IPS-20b (cell line): ENCODE measurements at regions not wholly inside any gene's neighbourhood (a gene's known extent, or its start where the extent isn't known, plus 50 kb on each side); places are given as distances from the start of the nearest gene placed in this dataset.

Source experiments
- H3K27ac ChIP-seq: one replicate; pipeline ENCODE4 v1.5.1; 2013; ENCODE audit warnings: low read length
- H3K27me3 ChIP-seq: 2 replicates; pipeline ENCODE4 v1.6.1; 2013; ENCODE audit warnings: mild to moderate bottlenecking, low read length, inconsistent platforms; ENCODE audit not compliant: insufficient read depth
- H3K36me3 ChIP-seq: 2 replicates; pipeline ENCODE4 v1.6.1; 2013; ENCODE audit warnings: low read depth, mild to moderate bottlenecking, inconsistent platforms, low read length, moderate library complexity; ENCODE audit not compliant: insufficient read depth
- H3K4me1 ChIP-seq: 2 replicates; pipeline ENCODE4 v1.6.1; 2013; ENCODE audit warnings: mild to moderate bottlenecking, control low read depth, inconsistent platforms, low read length, moderate library complexity; ENCODE audit not compliant: insufficient read depth
- H3K4me3 ChIP-seq: 2 replicates; pipeline ENCODE4 v1.5.1; 2013; ENCODE audit warnings: mild to moderate bottlenecking, low read length, inconsistent platforms
- H3K9ac ChIP-seq: 2 replicates; pipeline ENCODE4 v1.6.1; 2013; ENCODE audit warnings: low read depth, mild to moderate bottlenecking, inconsistent platforms, low read length, moderate library complexity
- H3K9me3 ChIP-seq: 2 replicates; pipeline ENCODE4 v1.6.1; 2013; ENCODE audit warnings: mild to moderate bottlenecking, low read depth, low read length, inconsistent platforms; ENCODE audit not compliant: insufficient read depth

DNA sequence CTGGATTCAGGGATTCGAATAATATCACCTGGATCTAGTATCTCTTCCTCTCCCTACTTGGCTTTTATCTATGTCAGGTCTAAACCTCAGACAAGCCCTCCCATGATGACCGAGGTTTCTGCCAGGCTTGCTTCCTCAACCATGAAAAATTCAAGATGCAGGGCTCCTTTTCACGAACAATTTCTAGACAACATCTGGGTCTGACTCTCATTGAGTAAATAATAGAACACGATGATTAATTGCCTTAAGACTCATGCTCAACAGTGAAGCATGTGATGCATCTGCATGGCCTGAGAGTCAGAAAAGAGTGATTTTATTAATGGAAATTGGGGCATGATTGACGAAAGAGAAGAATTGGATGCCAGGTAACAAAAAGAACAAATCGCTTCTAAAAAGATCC is 277.2 kb upstream of the ZNF608 start:
- H3K36me3 ChIP-seq: no peaks in the 10 kb centered on the region
- no peaks in the 10 kb centered on the region for H3K9me3 ChIP-seq
- no peak overlapping the region for H3K27ac ChIP-seq
- no peak overlapping the region for H3K4me3 ChIP-seq
- no peaks in the 10 kb centered on the region for H3K27me3 ChIP-seq
- no peak overlapping the region for H3K9ac ChIP-seq
- no peaks in the 10 kb centered on the region; the same call in 1 of the 2 replicates for H3K4me1 ChIP-seq

DNA sequence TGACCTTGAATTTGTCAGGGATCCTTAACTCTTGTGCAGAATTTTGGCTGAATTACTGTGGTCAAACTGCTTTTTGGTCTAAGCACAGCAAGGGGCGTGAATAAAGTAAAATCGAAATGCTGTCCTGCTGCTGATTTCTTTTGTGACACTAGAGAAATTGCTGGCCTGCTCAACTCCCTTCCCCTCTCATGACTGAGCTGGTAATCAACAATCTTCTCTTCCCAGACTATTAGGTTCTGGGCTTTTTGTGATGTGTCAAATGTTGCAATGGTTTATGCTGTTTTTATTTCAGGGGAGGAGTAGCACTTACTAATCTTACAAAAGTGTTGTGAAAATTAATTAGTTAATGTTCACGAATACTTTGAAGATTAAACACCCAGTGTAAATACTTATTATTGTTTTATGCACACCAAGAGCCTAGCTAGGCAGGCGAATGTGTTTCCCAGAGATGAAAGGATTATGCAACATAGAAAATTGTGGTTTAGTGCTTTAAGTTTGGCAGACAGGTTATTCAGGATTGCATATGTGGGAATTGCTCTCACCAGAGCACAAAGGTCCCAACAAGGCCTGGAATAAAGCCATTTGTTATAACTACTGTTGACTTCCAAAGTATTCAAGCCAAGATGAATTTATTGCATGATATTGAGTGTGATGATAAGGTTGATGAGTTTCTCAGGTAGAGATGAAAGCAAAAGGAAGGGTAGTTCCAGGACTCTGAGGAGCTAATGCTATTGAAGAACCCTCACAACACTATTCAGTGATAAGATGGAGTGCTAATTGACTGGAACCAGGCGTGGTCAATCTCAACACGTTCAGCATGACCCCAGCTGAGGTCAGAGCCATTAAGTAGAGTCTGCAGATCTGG is 280.7 kb upstream of the ZNF608 start:
- Histone ChIP-seq H3K4me3 (no peak overlapping the region), H3K27ac (no peak overlapping the region), H3K9ac (no peak overlapping the region), H3K9me3 (no peaks in the 10 kb centered on the region), H3K27me3 (no peaks in the 10 kb centered on the region), H3K36me3 (no peaks in the 10 kb centered on the region), H3K4me1 (no peaks in the 10 kb centered on the region; the same call in none of the 2 replicates)

DNA sequence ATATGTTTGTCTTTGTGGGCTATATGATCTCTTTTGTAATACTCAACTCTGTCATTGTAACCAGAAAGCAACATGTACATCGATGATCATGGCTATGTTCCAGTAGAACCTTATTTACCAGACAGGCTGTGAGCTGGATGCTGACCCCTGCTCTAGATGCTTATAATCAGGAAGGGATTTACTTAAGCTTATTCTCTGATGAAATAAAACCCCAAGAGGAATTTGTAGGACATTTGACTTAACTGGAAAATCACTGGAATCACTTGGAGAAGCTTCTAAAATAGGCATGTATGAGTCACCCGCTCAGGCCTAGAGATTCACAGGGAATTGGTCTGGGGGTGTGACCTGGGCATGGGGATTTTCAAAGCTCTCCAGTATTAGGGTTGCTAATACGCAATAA is 285.8 kb upstream of the ZNF608 start:
- Histone ChIP-seq H3K4me1 (no peaks in the 10 kb centered on the region; the same call in none of the 2 replicates), H3K27ac (no peak overlapping the region), H3K4me3 (no peak overlapping the region), H3K9me3 (no peaks in the 10 kb centered on the region), H3K27me3 (no peaks in the 10 kb centered on the region), H3K36me3 (no peaks in the 10 kb centered on the region), H3K9ac (no peak overlapping the region)

DNA sequence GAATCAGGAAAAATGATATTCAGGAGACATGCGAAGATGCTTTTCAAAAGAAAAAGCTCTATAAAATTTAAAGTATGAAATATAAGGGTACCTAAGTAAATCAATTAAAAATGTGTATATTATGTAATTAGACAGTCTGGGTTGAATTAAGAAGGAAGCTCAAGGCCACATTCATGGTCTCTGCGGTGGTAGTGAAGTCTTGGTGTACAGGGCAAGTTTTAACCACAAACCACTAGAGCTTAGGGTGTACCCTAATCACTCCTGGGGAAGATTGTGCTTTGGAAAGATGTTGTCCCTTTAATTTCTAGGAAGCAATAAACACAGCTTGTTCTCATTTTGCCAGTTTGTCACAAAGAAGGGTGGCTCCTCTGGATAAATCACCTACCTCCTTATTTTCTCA is 287.2 kb upstream of the ZNF608 start:
- Histone ChIP-seq H3K27ac (no peak overlapping the region), H3K4me1 (no peaks in the 10 kb centered on the region; the same call in 1 of the 2 replicates), H3K4me3 (no peak overlapping the region), H3K36me3 (no peaks in the 10 kb centered on the region), H3K9ac (no peak overlapping the region), H3K9me3 (no peaks in the 10 kb centered on the region), H3K27me3 (no peaks in the 10 kb centered on the region)

DNA sequence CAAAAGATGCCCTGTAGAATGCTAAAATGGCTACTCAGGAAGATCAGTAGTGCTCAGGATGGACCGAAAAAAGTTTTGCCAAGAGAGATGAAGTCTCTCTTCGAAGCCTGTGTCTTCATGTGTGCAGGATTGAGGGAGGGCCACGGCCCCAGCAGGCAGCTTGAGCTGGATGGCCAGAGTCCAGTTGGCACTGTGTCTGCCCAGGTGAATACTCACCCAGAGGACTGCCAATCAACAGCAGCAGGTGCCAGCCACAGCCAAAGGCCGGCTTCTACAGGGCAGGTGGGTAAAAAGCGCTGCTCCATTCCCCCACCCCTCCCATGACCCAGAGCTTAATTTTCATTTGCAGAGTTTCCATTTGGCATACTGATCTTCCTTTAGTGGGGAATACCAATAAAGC is 287.9 kb upstream of the ZNF608 start:
- H3K4me3 ChIP-seq: no peak overlapping the region
- no peaks in the 10 kb centered on the region for H3K9me3 ChIP-seq
- H3K4me1 ChIP-seq: no peaks in the 10 kb centered on the region; the same call in 1 of the 2 replicates
- no peak overlapping the region for H3K27ac ChIP-seq
- H3K36me3 ChIP-seq: no peaks in the 10 kb centered on the region
- H3K9ac ChIP-seq: no peak overlapping the region
- H3K27me3 ChIP-seq: no peaks in the 10 kb centered on the region

DNA sequence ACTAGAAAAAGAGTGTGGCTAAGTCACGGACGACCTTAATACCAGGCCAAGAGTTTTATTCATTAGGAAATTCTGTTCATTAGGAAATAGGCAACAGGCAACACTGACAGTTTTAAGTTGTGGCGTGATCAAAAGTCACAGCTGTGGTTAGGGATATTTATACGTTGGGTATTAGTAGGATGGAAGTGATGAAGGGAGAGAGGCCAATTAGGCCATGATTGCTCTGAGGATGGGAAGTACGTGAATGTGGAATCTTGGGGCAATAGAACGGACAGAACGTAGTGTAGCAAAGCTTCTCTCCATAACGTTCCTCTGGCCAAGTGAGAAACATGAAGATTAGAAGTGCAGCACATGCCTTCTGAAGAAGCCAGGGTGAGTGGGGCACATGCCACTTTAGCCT is 290.1 kb upstream of the ZNF608 start:
- Histone ChIP-seq H3K4me1 (peaks cover 7% of the 10 kb centered on the region), H3K4me3 (no peak overlapping the region), H3K9ac (no peak overlapping the region), H3K9me3 (no peaks in the 10 kb centered on the region), H3K27ac (no peak overlapping the region), H3K36me3 (no peaks in the 10 kb centered on the region), H3K27me3 (no peaks in the 10 kb centered on the region)

DNA sequence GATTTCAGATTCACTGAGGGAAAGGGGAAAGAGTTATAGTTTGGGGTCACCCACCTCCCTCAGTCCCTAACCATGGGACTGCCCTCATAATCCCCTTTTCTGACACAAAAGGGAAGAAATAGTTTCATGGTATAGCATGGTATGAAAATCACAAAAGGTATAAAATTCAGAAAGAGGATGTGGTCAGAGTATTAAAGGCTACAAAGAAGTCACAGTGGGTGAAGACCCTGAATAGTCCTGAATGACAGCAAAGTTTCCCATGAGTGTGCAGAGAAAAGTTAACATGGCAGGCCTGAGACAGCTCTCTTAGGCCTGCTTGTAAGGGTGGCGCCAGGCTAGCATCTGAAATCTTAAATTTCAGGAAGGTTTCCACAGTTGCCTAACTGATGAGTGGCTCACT is 290.6 kb upstream of the ZNF608 start:
- Histone ChIP-seq H3K36me3 (no peaks in the 10 kb centered on the region), H3K9ac (no peak overlapping the region), H3K9me3 (no peaks in the 10 kb centered on the region), H3K4me3 (no peak overlapping the region), H3K27ac (no peak overlapping the region), H3K4me1 (peaks cover 13% of the 10 kb centered on the region), H3K27me3 (no peaks in the 10 kb centered on the region)

DNA sequence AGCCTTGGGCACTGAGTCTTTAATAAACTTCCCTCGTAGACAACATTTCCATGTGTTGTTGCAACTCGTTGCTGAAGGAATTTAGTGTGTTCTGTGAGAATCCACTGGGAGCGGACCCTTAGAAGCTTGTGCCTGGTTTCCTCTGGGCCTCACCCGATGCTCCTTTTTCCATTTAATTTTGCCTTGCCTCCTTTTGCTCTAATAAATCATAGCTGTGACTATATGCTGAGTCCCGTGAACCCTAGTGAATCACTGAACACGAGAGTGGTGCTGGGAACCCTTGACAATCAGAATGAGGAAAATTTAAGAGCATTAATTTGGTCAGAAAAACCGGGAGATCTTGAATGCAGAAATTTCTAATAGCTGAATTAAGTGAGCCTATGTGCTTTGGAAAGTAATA is 291.1 kb upstream of the ZNF608 start:
- Histone ChIP-seq H3K27ac (no peak overlapping the region), H3K4me3 (no peak overlapping the region), H3K36me3 (no peaks in the 10 kb centered on the region), H3K9ac (no peak overlapping the region), H3K4me1 (peaks cover 18% of the 10 kb centered on the region), H3K9me3 (no peaks in the 10 kb centered on the region), H3K27me3 (no peaks in the 10 kb centered on the region)

DNA sequence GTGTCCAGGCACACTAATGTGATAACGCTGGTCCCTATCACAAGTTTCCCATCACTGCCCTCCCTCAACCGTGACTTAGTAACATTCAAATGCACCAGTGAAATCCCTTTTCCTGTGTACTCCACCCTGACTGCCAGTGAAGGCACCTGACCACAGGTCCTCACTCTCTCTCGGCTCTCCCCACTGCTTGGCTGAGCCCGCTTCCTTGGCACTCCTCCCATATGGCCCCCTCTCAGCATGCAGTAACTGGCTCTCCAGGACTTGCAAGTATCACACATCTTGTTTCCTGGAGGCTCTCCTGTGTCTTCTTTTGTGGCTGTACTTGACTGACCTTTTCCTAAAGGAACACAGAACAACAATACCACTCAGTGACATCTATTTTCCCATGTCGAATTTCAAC is 292.0 kb upstream of the ZNF608 start:
- Histone ChIP-seq H3K27me3 (no peaks in the 10 kb centered on the region), H3K9me3 (no peaks in the 10 kb centered on the region), H3K9ac (no peak overlapping the region), H3K4me1 (peaks cover 24% of the 10 kb centered on the region), H3K4me3 (no peak overlapping the region), H3K27ac (no peak overlapping the region), H3K36me3 (no peaks in the 10 kb centered on the region)

DNA sequence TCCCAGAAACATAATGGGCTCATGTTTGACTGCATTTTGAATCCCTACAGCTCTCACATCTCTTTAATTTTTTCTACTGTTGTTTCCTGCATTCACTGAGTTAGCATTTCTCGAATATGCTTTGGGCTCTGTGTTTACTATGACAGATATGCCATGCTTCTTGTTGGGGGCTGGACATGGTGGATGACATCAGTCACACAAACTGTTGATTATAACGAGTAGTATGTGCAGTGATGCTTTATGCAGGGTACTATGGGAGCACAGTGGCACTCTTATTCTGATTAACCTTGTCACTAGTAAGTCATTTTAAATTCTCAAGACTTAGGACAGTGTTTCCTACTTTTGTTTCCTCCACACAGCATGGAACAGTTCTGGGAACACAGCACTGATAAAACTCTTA is 295.4 kb upstream of the ZNF608 start:
- Histone ChIP-seq H3K9me3 (no peaks in the 10 kb centered on the region), H3K27me3 (no peaks in the 10 kb centered on the region), H3K36me3 (no peaks in the 10 kb centered on the region), H3K27ac (no peak overlapping the region), H3K4me1 (peaks cover 30% of the 10 kb centered on the region), H3K4me3 (no peak overlapping the region), H3K9ac (no peak overlapping the region)

DNA sequence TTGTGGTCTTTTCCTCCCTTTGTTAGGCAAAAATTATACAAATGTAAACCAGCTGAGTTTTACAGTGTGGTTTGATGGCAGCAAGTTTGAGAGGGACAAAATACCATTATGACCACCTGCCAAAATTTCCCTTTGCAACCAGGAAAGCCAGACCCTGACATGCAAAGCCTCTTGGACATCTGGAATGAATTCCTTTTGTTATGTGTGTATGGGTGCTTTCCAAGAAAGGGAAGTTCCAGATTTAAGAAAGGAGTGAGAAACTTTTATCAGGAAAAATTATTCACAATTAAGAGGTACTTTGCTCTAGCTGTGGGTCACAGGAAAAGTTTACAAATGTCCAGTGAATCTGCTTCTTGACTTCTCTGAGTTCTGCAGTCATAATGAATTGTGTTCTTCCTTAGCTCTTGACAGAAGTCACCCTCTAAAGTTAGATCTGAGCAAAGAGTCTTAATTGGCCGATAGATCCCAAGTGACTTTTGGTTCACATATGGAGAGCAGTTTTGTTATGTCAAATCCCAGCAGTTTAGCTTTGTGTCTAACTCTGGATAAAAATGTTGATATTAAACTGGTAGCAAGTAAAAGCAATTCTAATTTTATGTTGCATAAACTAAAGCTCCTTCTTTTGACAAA is 295.9 kb upstream of the ZNF608 start:
- H3K9ac ChIP-seq: no peak overlapping the region
- H3K27ac ChIP-seq: no peak overlapping the region
- H3K4me1 ChIP-seq: peaks cover 30% of the 10 kb centered on the region
- no peaks in the 10 kb centered on the region for H3K9me3 ChIP-seq
- no peaks in the 10 kb centered on the region for H3K36me3 ChIP-seq
- no peaks in the 10 kb centered on the region for H3K27me3 ChIP-seq
- H3K4me3 ChIP-seq: no peak overlapping the region

DNA sequence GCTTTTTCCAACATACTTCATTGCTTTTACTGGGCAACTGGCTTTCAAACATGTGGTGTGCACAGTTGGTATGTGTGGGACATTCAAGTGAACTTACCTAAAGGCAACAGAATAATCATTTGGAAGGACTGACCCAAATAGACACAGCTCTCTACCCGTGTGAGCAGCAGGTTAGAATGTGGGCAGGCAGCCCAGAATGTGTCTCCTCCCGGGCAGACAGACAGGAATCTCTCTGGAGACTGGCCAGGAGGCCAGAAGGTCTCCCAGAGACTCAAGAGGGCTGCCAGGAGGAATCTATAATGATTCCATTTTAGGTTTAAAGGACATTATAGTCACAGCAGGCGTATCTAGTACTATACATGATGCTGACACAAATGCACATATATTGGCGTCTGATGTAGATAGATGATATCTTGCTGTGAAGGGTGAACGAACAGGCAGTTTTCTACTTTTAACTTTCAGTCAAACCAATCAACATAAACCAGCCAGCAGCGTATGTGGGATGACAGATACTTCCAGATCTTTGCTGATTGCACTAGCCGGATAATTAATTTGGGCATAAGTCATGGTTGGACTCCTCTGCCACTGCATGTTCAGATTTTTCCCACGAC is 297.4 kb upstream of the ZNF608 start:
- no peak overlapping the region for H3K4me3 ChIP-seq
- H3K36me3 ChIP-seq: no peaks in the 10 kb centered on the region
- H3K9ac ChIP-seq: no peak overlapping the region
- H3K27ac ChIP-seq: no peak overlapping the region
- no peaks in the 10 kb centered on the region for H3K9me3 ChIP-seq
- peaks cover 30% of the 10 kb centered on the region for H3K4me1 ChIP-seq
- no peaks in the 10 kb centered on the region for H3K27me3 ChIP-seq
